ENCODE measurements at regions not wholly inside any gene's neighbourhood (a gene's known extent, or its start where the extent isn't known, plus 50 kb on each side); places are given as distances from the start of the nearest gene placed in this dataset.
A peak's percentile ranks its signal among the peaks of the same experiment; 100 is the strongest.
"Not testable (repeated sequence)": the region's sequence is repeated elsewhere in the genome, so short reads cannot be mapped to it uniquely, and the experiment has no call there.

DNA sequence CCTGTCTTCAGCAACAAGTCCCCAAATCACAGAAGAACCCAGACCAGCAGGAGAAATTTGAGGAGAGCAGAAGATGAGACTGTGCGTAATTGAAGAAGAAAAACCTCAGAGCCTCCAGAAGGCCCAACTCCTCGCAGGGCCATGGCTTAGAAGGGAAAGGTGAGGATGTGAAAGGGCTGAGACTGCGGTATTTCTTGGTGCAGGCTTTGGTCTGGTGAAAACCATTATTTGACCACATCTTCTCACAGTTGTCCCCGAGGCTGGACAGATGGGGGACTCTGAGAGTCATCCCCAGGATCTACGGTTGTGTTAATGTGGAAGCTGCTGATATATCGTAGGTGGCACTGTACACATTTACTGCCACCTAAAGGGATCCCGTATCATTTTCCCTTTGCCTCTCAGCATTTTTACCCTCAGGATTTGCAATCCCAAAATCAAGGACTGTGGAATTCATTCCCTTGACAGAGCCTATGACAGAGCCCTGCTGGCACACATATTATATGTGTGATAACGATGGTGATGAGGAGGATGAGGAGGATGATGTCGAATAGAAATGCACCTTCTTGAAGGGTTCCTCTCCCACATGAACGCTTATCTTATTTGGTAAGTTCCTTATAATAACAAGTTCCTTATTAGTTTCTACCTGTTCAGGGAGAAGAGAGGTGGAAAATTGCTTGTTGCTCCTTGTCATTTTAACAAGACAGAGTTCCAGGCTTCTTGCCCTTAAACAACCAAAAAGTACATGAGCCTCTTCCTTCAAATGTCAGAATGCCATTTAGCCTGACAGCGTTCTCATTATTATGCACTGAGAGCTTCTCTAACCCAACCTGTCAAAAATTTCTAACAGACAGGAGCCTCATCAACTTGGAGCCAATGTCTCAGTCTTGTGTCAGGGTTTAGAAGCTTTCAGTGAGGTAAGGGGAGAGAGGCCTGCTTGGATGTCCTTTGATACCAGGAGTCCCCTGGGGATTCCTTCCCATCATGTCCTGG is 135.8 kb downstream of the PXDC1 start:
- ATAC-seq (ENCODE audit: low FRiP score): no peak
- no peak for DNase-seq (ENCODE audit: low spot score)
- TF ChIP-seq, protein P1, sequence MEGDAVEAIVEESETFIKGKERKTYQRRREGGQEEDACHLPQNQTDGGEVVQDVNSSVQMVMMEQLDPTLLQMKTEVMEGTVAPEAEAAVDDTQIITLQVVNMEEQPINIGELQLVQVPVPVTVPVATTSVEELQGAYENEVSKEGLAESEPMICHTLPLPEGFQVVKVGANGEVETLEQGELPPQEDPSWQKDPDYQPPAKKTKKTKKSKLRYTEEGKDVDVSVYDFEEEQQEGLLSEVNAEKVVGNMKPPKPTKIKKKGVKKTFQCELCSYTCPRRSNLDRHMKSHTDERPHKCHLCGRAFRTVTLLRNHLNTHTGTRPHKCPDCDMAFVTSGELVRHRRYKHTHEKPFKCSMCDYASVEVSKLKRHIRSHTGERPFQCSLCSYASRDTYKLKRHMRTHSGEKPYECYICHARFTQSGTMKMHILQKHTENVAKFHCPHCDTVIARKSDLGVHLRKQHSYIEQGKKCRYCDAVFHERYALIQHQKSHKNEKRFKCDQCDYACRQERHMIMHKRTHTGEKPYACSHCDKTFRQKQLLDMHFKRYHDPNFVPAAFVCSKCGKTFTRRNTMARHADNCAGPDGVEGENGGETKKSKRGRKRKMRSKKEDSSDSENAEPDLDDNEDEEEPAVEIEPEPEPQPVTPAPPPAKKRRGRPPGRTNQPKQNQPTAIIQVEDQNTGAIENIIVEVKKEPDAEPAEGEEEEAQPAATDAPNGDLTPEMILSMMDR (IDR thresholded peaks at IDR 0.05): no peak

DNA sequence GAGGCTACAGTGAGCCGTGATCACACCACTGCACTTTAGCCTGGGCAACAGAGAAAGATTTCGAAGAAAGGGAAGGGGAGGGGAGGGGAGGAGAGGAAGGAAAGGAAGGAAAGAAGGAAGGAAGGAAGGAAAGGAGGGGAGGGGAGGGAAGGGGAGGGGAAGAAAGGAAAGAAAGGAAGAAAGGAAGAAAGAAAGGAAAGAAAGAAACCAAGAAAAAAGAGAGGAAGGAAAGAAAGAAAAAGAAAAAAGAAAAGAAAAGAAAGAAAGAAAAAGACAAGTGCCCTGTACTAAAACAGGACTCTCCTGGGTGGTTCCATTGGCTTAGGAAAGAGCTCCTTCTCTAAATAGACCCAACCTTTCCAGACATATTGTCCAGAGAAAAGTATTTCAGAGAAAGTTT is 136.6 kb downstream of the PXDC1 start:
- DNase-seq (ENCODE audit: low spot score): no peak
- TF ChIP-seq, protein P1 (IDR thresholded peaks at IDR 0.05): no peak

DNA sequence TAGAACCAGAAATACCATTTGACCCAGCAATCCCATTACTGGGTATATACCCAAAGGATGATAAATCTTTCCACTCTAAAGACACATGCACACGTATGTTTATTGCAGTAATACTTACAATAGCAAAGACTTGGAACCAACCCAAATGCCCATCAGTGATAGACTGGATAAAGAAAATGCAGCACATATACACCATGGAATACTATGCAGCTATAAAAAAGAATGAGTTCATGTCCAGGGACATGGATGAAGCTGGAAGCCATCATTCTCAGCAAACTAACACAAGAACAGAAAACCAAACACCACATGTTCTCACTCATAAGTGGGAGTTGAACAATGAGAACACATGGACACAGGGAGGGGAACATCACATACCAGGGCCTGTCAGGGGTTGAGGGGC is 137.9 kb downstream of the PXDC1 start:
- not testable (repeated sequence) for ATAC-seq (ENCODE audit: low FRiP score); DNase-seq (ENCODE audit: low spot score)

More for the DNA sequence above, 136.6 kb downstream of the PXDC1 start:
- ATAC-seq (ENCODE audit: low FRiP score): no peak

DNA sequence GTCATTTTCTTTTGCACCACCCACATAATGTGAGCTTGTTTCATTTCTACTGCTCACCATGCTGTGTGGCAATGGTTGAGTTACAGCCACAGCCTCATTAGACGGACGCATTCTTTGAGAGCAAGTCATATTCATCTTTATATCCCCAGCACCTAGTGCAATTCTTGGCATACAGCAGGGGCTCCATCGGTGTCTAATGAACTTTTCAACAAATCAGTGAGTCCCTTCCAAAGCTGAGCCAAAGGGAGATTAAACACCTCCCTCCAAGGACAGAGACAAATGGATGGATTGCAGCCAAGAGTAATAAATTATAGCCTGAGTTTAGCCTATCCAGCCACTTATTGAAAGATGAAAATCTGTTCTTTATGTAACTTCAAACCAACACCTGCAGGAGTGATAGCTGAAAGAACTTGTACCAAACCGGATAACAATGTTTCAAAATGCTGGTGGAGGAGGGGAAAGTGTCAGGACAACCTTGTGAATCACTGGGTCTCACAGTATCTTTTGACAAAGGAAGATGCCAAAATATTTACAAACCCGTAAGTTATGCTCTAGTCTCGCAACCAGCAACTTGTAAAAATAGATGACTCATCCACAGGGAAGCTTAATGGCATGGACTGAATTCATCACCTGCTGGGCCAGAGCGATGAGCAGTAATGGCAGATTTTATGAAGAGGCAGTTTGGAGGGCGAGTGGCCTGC is 139.0 kb downstream of the PXDC1 start:
- ATAC-seq (ENCODE audit: low FRiP score) (peak; percentile 87), DNase-seq (ENCODE audit: low spot score) (no peak)
- TF ChIP-seq, protein P1 (IDR thresholded peaks at IDR 0.05): no peak

DNA sequence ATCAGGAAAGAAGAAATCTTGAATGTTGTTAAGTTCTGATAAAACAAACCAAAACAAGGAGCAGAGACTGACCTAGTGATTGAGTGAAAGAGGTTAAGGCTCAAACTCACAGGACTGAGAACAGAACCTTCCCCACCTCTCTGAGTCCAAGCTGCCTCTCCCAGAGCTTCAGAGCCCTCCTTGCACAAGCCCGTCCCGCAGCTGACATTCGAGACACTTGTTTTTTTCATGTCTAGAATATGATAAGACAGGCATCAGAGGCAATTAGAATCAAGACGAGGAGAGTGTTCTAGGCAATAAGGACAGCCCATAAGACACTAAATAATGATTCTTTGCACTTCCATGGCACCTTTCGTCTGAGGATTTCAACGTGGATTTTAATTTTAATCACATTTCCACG is 140.6 kb downstream of the PXDC1 start:
- DNase-seq (ENCODE audit: low spot score) (no peak), ATAC-seq (ENCODE audit: low FRiP score) (no peak)
- TF ChIP-seq, protein P1 (IDR thresholded peaks at IDR 0.05): no peak

DNA sequence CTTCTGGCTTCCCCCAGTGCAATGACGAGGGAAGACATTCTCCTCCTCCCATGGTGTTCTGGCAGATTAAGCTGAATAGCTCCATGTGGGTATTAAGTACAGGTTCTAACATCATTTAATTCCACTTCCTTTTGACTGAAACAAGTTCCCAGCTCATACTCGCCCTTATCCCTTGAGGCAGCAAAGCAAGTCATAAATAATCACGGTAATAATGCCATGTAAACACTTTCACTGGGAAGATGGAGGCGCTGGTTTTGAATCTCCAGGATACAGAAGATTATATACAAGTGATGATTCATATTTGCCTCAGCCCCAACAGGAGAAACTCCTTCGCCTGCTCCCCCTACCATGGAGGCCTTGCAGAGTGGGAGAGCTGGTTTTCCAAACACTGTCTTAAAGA is 141.3 kb downstream of the PXDC1 start:
- TF ChIP-seq, protein P1 (IDR thresholded peaks at IDR 0.05): no peak
- DNase-seq (ENCODE audit: low spot score) (no peak), ATAC-seq (ENCODE audit: low FRiP score) (no peak)

DNA sequence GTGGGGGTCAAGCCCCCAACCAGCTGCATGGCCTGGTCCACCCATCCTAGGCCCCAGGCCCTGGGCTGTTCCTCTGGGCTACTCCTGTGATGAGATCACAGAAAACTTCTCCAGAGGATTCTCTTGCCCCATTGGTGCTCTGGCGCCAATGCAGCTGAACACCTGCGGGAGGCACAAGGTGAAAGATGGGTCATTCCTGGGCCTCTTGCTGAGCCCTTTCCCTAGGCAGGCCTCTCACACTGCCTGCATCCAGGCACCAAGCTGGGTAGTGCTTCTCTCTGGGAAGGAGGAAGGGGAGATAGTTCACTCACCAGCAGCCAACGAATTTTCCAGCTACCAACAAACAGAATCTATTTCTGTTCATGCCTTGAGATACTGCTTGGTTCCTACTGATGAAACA is 142.1 kb downstream of the PXDC1 start:
- no peak for DNase-seq (ENCODE audit: low spot score)
- TF ChIP-seq, protein P1 (IDR thresholded peaks at IDR 0.05): no peak
- no peak for ATAC-seq (ENCODE audit: low FRiP score)
